ENCODE measurements at regions not wholly inside any gene's neighbourhood (a gene's known extent, or its start where the extent isn't known, plus 50 kb on each side); places are given as distances from the start of the nearest gene placed in this dataset.

- no peak for DNase-seq
Measured at GRCh38 chr2:41741951-41742595, 305.7 kb upstream of the PKDCC start.

GRCh38 chr2:41743324-41743723 is 304.5 kb upstream of the PKDCC start:
- DNase-seq, result no peak

- no peak for DNase-seq
Measured at GRCh38 chr2:41750829-41751228, 297.0 kb upstream of the PKDCC start.

GRCh38 chr2:41759880-41760279 is 287.9 kb upstream of the PKDCC start:
- DNase-seq, result no peak

GRCh38 chr2:41763141-41763540 is 284.7 kb upstream of the PKDCC start:
- no peak for DNase-seq

GRCh38 chr2:41764131-41764530 is 283.7 kb upstream of the PKDCC start:
- no peak for DNase-seq

GRCh38 chr2:41764919-41765318 is 282.9 kb upstream of the PKDCC start:
- DNase-seq, result no peak

GRCh38 chr2:41768310-41768709 is 279.5 kb upstream of the PKDCC start:
- no peak for DNase-seq

- no peak for DNase-seq
Measured at GRCh38 chr2:41771710-41772109, 276.1 kb upstream of the PKDCC start.

GRCh38 chr2:41772697-41773096 is 275.1 kb upstream of the PKDCC start:
- DNase-seq, result no peak

GRCh38 chr2:41774011-41774605 is 273.7 kb upstream of the PKDCC start:
- DNase-seq, result no peak

GRCh38 chr2:41775366-41776025 is 272.3 kb upstream of the PKDCC start:
- no peak for DNase-seq

GRCh38 chr2:41779888-41780287 is 267.9 kb upstream of the PKDCC start:
- DNase-seq, result no peak

GRCh38 chr2:41782306-41783158 is 265.3 kb upstream of the PKDCC start:
- no peak for DNase-seq

GRCh38 chr2:41784496-41784895 is 263.3 kb upstream of the PKDCC start:
- no peak for DNase-seq

- DNase-seq, result no peak
Measured at GRCh38 chr2:41785251-41786022, 262.4 kb upstream of the PKDCC start.

GRCh38 chr2:41791523-41791922 is 256.3 kb upstream of the PKDCC start:
- no peak for DNase-seq

GRCh38 chr2:41803361-41803760 is 244.5 kb upstream of the PKDCC start:
- no peak for DNase-seq

GRCh38 chr2:41806286-41806685 is 241.5 kb upstream of the PKDCC start:
- DNase-seq, result no peak

- DNase-seq, result no peak
Measured at GRCh38 chr2:41821167-41821566, 226.7 kb upstream of the PKDCC start.

- DNase-seq, result no peak
Measured at GRCh38 chr2:41826921-41827320, 220.9 kb upstream of the PKDCC start.

GRCh38 chr2:41827354-41827971 is 220.4 kb upstream of the PKDCC start:
- DNase-seq, result no peak
